ENCODE measurements at regions not wholly inside any gene's neighbourhood (a gene's known extent, or its start where the extent isn't known, plus 50 kb on each side); places are given as distances from the start of the nearest gene placed in this dataset.

DNA sequence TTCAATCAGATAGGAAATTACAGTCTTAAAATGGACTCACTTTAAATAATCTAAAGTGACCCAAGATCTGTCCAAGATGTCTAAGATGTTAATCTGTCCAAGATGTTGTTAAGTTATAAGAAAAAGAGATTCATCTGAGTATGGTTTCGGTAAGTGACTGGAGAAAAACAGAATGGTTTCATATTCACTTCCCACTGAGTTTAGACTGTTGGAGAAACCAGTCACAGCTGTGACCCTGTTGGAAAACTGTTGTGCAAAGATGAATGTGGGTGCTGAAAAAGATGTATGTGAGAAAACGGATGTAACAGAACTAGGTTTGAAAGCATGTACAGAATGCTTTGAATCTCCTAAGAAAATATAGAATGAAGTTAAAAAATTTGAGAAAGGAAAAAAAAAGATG is 325.9 kb downstream of the COL12A1 start:
- no peak for DNase-seq (ENCODE audit: low spot score)
- in situ Hi-C loops (cut with MboI; ENCODE audit: low sequenced_read_pairs, unreplicated experiment) = no loop called here
- TF ChIP-seq, protein P1, sequence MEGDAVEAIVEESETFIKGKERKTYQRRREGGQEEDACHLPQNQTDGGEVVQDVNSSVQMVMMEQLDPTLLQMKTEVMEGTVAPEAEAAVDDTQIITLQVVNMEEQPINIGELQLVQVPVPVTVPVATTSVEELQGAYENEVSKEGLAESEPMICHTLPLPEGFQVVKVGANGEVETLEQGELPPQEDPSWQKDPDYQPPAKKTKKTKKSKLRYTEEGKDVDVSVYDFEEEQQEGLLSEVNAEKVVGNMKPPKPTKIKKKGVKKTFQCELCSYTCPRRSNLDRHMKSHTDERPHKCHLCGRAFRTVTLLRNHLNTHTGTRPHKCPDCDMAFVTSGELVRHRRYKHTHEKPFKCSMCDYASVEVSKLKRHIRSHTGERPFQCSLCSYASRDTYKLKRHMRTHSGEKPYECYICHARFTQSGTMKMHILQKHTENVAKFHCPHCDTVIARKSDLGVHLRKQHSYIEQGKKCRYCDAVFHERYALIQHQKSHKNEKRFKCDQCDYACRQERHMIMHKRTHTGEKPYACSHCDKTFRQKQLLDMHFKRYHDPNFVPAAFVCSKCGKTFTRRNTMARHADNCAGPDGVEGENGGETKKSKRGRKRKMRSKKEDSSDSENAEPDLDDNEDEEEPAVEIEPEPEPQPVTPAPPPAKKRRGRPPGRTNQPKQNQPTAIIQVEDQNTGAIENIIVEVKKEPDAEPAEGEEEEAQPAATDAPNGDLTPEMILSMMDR (IDR thresholded peaks at IDR 0.05; ENCODE audit: borderline replicate concordance, control extremely low read depth, extremely low read depth, insufficient read depth, missing control alignments) = no peak

DNA sequence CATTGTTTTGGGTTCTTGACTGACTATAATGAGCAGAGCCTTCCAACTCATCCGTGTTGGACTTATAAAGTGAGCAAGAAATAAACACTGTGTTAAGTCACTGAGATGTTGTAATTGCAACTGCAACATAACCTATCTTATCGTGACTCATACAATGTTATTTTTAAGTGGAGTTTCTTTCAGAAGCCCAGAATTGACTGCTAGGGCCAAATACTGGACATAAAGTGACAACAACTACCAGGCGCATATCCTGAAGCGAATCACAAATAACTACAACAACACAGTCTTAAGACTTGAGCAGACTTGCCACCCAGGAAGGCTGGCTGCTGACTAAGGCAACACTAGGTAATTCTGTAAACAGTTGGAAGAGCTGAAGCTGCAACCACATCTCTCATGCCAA is 326.6 kb downstream of the COL12A1 start:
- TF ChIP-seq, protein P1 (IDR thresholded peaks at IDR 0.05; ENCODE audit: borderline replicate concordance, control extremely low read depth, extremely low read depth, insufficient read depth, missing control alignments) = no peak
- no peak for DNase-seq (ENCODE audit: low spot score)
- in situ Hi-C loops (cut with MboI; ENCODE audit: low sequenced_read_pairs, unreplicated experiment) = no loop called here

- DNase-seq (ENCODE audit: low spot score) = no peak
- in situ Hi-C loops (cut with MboI; ENCODE audit: low sequenced_read_pairs, unreplicated experiment) = no loop called here
- TF ChIP-seq, protein P1 (IDR thresholded peaks at IDR 0.05; ENCODE audit: borderline replicate concordance, control extremely low read depth, extremely low read depth, insufficient read depth, missing control alignments) = no peak
Observed at GRCh38 chr6:74875193-74875592, 330.7 kb downstream of the COL12A1 start.

DNA sequence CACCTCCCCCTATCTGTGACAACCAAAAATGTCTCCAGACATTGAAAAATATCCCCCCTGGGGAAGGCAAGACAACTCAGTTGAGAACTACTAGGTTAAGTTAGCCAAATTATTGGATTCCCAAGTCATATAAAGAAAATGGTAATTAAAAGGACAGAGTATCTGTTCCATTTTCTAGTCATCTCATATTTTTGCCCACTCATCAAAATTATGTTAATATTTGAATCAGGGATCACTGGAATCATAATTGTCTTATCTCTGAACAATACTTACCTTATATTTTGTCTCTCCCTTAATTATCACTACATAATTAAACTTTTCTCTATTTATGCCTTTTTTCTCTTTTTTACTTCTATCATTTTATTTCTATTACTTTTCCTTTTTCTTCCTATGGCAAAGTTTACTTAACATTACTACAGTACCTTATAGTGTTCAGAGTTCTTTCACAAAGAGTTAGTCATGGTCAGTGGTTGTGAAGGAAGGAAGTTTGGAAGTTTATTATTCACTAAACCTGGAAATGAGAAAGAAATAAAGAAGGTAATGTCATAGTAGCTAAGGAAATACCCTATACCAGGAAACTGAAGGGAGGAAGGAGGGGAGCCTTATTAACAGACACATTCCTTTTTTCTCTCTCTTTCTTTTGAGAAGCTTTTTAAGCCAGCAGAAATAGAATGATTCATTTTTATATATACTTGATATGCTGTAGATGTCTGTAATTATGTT is 332.9 kb downstream of the COL12A1 start:
- TF ChIP-seq, protein P1 (IDR thresholded peaks at IDR 0.05; ENCODE audit: borderline replicate concordance, control extremely low read depth, extremely low read depth, insufficient read depth, missing control alignments) = no peak
- in situ Hi-C loops (cut with MboI; ENCODE audit: low sequenced_read_pairs, unreplicated experiment) = no loop called here
- no peak for DNase-seq (ENCODE audit: low spot score)

GRCh38 chr6:74871757-74872156 is 334.1 kb downstream of the COL12A1 start:
- TF ChIP-seq, protein P1 (IDR thresholded peaks at IDR 0.05; ENCODE audit: borderline replicate concordance, control extremely low read depth, extremely low read depth, insufficient read depth, missing control alignments) = no peak
- no peak for DNase-seq (ENCODE audit: low spot score)
- in situ Hi-C loops (cut with MboI; ENCODE audit: low sequenced_read_pairs, unreplicated experiment) = no loop called here

DNA sequence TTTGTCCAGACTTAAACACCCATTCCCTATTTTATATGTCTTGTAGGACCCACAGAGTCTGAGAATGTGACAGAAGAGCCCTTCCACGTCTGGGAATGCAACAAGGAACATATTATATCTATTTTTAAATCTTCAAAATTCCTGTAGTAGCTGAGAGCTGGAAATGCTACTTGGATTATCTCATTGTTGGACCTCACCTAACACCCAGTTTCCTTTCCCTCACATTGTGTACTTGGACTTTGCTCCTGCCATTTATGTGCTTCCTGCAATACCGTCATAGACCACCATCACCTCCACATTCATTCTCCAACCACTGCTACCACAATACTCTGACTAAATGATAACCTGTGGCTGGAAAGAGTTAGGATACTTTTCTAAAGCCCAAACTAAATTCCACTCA is 335.4 kb downstream of the COL12A1 start:
- no peak for DNase-seq (ENCODE audit: low spot score)
- in situ Hi-C loops (cut with MboI; ENCODE audit: low sequenced_read_pairs, unreplicated experiment) = no loop called here
- TF ChIP-seq, protein P1 (IDR thresholded peaks at IDR 0.05; ENCODE audit: borderline replicate concordance, control extremely low read depth, extremely low read depth, insufficient read depth, missing control alignments) = no peak

Data from GM13976 (cell line).